HG03196 (cell line): ENCODE measurements at regions not wholly inside any gene's neighbourhood (a gene's known extent, or its start where the extent isn't known, plus 50 kb on each side); places are given as distances from the start of the nearest gene placed in this dataset.
"Not testable (repeated sequence)": the region's sequence is repeated elsewhere in the genome, so short reads cannot be mapped to it uniquely, and the experiment has no call there.

ENCODE experiments used
- ATAC-seq: cut with Tn5 transposase; IDR thresholded peaks from one replicate; pipeline ENCODE4 v1.9.1; 2021; ENCODE audit not compliant: unreplicated experiment

GRCh38 chr1:164092603-164093353, 466.2 kb upstream of the PBX1 start:
- ATAC-seq = no peak

- ATAC-seq = no peak
Observed at GRCh38 chr1:164093543-164093942, 465.4 kb upstream of the PBX1 start.

- no peak for ATAC-seq
Observed at GRCh38 chr1:164101802-164102201, 457.2 kb upstream of the PBX1 start.

- ATAC-seq = no peak
Observed at GRCh38 chr1:164131949-164132348, 427.0 kb upstream of the PBX1 start.

GRCh38 chr1:164137273-164137925, 421.6 kb upstream of the PBX1 start:
- ATAC-seq = no peak

- no peak for ATAC-seq
Observed at GRCh38 chr1:164141797-164142196, 417.2 kb upstream of the PBX1 start.

GRCh38 chr1:164154622-164155021, 404.4 kb upstream of the PBX1 start:
- ATAC-seq = no peak

- ATAC-seq = no peak
Observed at GRCh38 chr1:164155347-164155746, 403.6 kb upstream of the PBX1 start.

- no peak for ATAC-seq
Observed at GRCh38 chr1:164163289-164163849, 395.6 kb upstream of the PBX1 start.

- ATAC-seq = no peak
Observed at GRCh38 chr1:164165466-164165865, 393.5 kb upstream of the PBX1 start.

GRCh38 chr1:164166454-164166853, 392.5 kb upstream of the PBX1 start:
- not testable (repeated sequence) for ATAC-seq

GRCh38 chr1:164177118-164177517, 381.9 kb upstream of the PBX1 start:
- no peak for ATAC-seq

GRCh38 chr1:164180824-164181223, 378.2 kb upstream of the PBX1 start:
- ATAC-seq = no peak

- no peak for ATAC-seq
Observed at GRCh38 chr1:164183854-164184635, 374.9 kb upstream of the PBX1 start.

GRCh38 chr1:164186881-164187280, 372.1 kb upstream of the PBX1 start:
- ATAC-seq = no peak

GRCh38 chr1:164188497-164188896, 370.5 kb upstream of the PBX1 start:
- no peak for ATAC-seq

- ATAC-seq = no peak
Observed at GRCh38 chr1:164191191-164191590, 367.8 kb upstream of the PBX1 start.

- ATAC-seq = no peak
Observed at GRCh38 chr1:164210211-164210739, 348.7 kb upstream of the PBX1 start.

GRCh38 chr1:164223378-164223777, 335.6 kb upstream of the PBX1 start:
- ATAC-seq = no peak

GRCh38 chr1:164225011-164225410, 334.0 kb upstream of the PBX1 start:
- no peak for ATAC-seq

- no peak for ATAC-seq
Observed at GRCh38 chr1:164226977-164227376, 332.0 kb upstream of the PBX1 start.
